Type B pancreatic cell (in vitro differentiated cells): ENCODE measurements at regions not wholly inside any gene's neighbourhood (a gene's known extent, or its start where the extent isn't known, plus 50 kb on each side); places are given as distances from the start of the nearest gene placed in this dataset.

Source experiments
- DNase-seq: peaks from one replicate; pipeline ENCODE4 v3.0.0; 2021; ENCODE audit warnings: mixed read lengths; ENCODE audit not compliant: unreplicated experiment; ENCODE audit errors: extremely low spot score
- H3K27ac Mint-ChIP-seq: 2 replicates; pipeline ENCODE4 v1.8.0; 2021; ENCODE audit warnings: mild to moderate bottlenecking, mixed read lengths
- H3K27me3 Mint-ChIP-seq: 2 replicates; pipeline ENCODE4 v1.8.0; 2021; ENCODE audit warnings: mixed read lengths
- H3K36me3 Mint-ChIP-seq: 2 replicates; pipeline ENCODE4 v1.8.0; 2021; ENCODE audit warnings: mixed read lengths
- H3K4me1 Mint-ChIP-seq: one replicate; pipeline ENCODE4 v1.8.0; 2021; ENCODE audit warnings: mixed read lengths; ENCODE audit not compliant: unreplicated experiment
- H3K4me3 Mint-ChIP-seq: 2 replicates; pipeline ENCODE4 v1.8.0; 2021; ENCODE audit warnings: mild to moderate bottlenecking, mixed read lengths
- H3K9me3 Mint-ChIP-seq: 2 replicates; pipeline ENCODE4 v1.8.0; 2021; ENCODE audit warnings: mixed read lengths
- TF ChIP-seq, protein P1 (sequence below): fragments of 200-600 bp; sonication (generic); conservative IDR thresholded peaks from 2 replicates; pipeline ENCODE4 v1.5.0; 2021; ENCODE audit warnings: antibody characterized with exemption, mild to moderate bottlenecking

DNA sequence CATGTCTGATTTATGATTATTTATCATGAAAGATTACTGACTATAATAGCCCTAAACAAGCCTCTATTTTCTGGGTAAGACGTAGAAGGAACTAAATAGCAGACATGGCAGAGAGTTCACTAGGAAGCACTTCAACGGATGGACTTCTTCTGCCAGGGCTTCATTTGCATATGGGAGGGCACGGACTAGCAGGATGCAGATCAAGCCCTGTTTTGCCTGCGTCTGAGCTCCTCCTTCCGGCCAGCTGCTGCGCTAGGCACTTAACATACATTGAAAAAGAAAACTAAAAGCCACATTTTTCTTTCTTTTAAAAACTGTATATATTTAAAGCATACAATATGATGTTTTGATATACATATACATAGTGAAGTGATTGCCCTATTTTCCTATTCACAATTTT lies 340.0 kb upstream of the MEX3C start:
- no peak overlapping the region for H3K27ac Mint-ChIP-seq
- H3K27me3 Mint-ChIP-seq = no peaks in the 10 kb centered on the region
- DNase-seq = no peak
- no peaks in the 10 kb centered on the region for H3K9me3 Mint-ChIP-seq
- TF ChIP-seq, protein P1, sequence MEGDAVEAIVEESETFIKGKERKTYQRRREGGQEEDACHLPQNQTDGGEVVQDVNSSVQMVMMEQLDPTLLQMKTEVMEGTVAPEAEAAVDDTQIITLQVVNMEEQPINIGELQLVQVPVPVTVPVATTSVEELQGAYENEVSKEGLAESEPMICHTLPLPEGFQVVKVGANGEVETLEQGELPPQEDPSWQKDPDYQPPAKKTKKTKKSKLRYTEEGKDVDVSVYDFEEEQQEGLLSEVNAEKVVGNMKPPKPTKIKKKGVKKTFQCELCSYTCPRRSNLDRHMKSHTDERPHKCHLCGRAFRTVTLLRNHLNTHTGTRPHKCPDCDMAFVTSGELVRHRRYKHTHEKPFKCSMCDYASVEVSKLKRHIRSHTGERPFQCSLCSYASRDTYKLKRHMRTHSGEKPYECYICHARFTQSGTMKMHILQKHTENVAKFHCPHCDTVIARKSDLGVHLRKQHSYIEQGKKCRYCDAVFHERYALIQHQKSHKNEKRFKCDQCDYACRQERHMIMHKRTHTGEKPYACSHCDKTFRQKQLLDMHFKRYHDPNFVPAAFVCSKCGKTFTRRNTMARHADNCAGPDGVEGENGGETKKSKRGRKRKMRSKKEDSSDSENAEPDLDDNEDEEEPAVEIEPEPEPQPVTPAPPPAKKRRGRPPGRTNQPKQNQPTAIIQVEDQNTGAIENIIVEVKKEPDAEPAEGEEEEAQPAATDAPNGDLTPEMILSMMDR = peak; percentile 55
- no peak overlapping the region for H3K4me3 Mint-ChIP-seq
- H3K4me1 Mint-ChIP-seq = no peaks in the 10 kb centered on the region
- H3K36me3 Mint-ChIP-seq = no peaks in the 10 kb centered on the region

DNA sequence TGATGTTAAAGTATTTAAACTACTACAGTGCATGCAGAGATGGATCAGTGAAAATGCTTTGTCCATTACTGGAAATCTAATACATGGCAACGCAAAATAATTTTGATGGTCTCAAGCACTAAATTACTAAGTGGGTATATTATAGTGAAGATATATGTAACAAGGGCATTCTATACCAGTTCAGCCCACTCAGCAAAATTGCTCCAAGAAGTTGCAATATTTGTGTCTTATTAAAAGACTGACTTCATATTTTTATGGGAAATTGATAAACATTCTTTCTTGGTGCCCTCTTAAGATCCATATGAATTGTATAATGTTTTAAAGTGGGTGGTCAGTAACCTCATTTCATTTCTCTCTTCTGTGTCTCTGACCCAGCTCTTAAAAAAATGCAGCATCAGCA lies 343.1 kb upstream of the MEX3C start:
- Mint-ChIP-seq H3K9me3 (no peaks in the 10 kb centered on the region), H3K36me3 (no peaks in the 10 kb centered on the region), H3K4me3 (no peak overlapping the region), H3K4me1 (no peaks in the 10 kb centered on the region), H3K27me3 (no peaks in the 10 kb centered on the region), H3K27ac (no peak overlapping the region)
- TF ChIP-seq, protein P1 = no peak
- DNase-seq = no peak

DNA sequence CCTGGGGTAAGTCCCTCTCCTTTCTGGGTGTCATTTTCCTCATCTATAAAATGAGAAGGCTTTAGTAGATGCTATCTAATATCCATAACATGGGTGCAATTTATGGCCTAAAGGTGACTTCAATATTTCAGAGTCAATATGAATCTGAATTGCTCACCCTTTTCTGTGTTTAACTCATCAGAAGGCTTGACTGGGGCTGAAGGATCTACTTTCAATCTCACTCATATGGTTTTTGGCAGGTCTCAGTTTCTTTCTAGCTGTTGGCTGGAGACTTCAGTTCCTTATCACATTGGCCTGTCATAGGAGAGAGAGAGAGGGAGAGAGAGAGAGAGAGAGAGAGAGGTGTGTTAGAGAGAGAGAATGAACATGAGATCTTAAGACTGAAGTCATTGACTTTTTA lies 343.7 kb upstream of the MEX3C start:
- Mint-ChIP-seq H3K27me3 (no peaks in the 10 kb centered on the region), H3K36me3 (no peaks in the 10 kb centered on the region), H3K27ac (no peak overlapping the region), H3K4me3 (no peak overlapping the region), H3K4me1 (no peaks in the 10 kb centered on the region), H3K9me3 (no peaks in the 10 kb centered on the region)
- TF ChIP-seq, protein P1 = no peak
- no peak for DNase-seq

DNA sequence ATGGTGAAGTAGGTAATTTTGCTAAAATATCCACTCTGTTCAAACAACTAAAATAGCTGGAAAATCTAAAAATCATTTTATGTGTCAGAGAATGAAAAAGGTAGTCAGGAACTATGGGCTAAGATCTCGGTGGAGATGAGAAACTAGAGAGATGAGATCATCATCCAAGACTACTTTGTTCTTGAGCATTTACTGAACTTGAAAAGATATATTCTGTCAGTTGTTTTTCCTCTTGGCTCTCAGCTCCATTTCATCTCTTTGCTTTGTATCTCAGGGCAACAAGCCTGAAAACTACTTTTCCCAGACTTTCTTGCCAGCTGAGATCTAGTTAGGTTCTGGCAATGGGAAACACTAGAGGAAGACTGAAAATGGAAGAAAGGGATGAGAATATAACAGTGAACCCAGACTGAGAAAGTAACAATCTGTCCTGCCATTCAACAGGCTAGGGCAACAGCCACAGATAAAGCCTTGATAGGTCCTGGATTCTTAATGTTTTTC lies 346.2 kb upstream of the MEX3C start:
- TF ChIP-seq, protein P1 = no peak
- Mint-ChIP-seq H3K4me3 (no peak overlapping the region), H3K4me1 (no peaks in the 10 kb centered on the region), H3K27me3 (no peaks in the 10 kb centered on the region), H3K9me3 (no peaks in the 10 kb centered on the region), H3K36me3 (no peaks in the 10 kb centered on the region), H3K27ac (no peak overlapping the region)
- DNase-seq = no peak

DNA sequence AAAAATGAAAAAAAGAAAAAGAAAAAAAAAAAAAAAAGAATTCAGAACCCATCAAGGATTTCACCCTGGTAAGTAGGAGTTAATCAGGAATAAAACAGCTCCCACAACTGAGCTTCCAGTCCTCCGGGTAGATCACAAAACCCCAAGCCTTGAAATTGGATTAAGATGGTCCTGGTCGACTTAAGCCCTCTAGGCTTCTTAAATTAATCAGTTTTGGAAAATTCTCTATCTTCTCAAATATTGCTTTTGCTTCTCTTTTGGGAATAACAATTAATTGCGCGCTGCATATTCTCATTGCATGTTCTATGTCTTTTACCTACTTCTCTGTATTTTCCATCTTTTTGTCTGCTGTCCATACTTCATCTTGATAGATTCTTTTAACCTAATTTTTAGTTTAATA lies 348.0 kb upstream of the MEX3C start:
- no peaks in the 10 kb centered on the region for H3K4me1 Mint-ChIP-seq
- H3K4me3 Mint-ChIP-seq = no peak overlapping the region
- DNase-seq = no peak
- TF ChIP-seq, protein P1 = no peak
- H3K27me3 Mint-ChIP-seq = no peaks in the 10 kb centered on the region
- H3K27ac Mint-ChIP-seq = no peak overlapping the region
- H3K9me3 Mint-ChIP-seq = no peaks in the 10 kb centered on the region
- no peaks in the 10 kb centered on the region for H3K36me3 Mint-ChIP-seq

DNA sequence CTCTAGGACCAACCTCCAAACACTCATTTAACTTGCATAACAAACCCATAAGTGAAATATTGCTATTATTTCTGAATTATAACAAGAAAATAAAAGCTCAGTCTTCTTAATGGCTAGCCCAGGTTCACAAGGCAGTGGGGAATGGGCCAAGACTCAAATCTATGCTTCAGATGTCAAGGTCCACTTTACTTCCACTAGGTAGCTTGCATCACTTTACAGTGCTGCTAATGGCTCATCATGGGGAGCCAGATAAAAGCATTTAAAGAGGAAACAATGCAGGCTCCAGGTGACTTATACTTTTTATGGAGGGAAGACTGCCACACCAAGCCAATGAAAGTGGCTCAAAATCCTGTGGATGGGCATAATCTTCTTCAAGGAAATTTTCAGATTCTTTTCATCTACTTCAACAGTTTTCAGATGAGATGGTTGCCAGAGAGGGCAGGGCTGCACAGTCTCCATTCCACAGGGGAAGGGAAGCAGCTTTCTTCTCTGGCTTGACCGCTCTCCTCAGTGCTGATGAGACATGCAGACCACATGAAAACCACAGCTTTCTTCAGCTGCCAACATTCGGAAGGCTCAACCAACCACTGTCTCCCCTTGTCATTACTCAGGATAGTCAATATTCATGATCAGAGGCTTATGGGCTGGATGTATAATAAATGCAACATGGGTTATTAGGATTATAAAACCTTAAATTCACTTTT lies 361.9 kb upstream of the MEX3C start:
- no peaks in the 10 kb centered on the region for H3K36me3 Mint-ChIP-seq
- no peak for DNase-seq
- H3K9me3 Mint-ChIP-seq = no peaks in the 10 kb centered on the region
- no peak overlapping the region for H3K4me3 Mint-ChIP-seq
- TF ChIP-seq, protein P1 = no peak
- no peak overlapping the region for H3K27ac Mint-ChIP-seq
- no peaks in the 10 kb centered on the region for H3K4me1 Mint-ChIP-seq
- H3K27me3 Mint-ChIP-seq = no peaks in the 10 kb centered on the region
